Ishikawa (cell line): ENCODE measurements at regions not wholly inside any gene's neighbourhood (a gene's known extent, or its start where the extent isn't known, plus 50 kb on each side); places are given as distances from the start of the nearest gene placed in this dataset.

Source experiments
- CEBPB ChIP-seq: IDR thresholded peaks from 2 replicates; pipeline ENCODE4 v1.6.1; 2012
- CREB1 ChIP-seq: IDR thresholded peaks from 2 replicates; pipeline ENCODE4 v1.6.1; 2012; ENCODE audit warnings: low read depth
- EGR1 ChIP-seq: IDR thresholded peaks from 2 replicates; pipeline ENCODE4 v1.6.1; 2012
- EP300 ChIP-seq: IDR thresholded peaks from 2 replicates; pipeline ENCODE4 v1.6.1; 2012; ENCODE audit warnings: borderline replicate concordance
- FOXM1 ChIP-seq: IDR thresholded peaks from 2 replicates; pipeline ENCODE4 v1.6.1; 2012; ENCODE audit warnings: low read depth, borderline replicate concordance
- NFIC ChIP-seq: IDR thresholded peaks from 2 replicates; pipeline ENCODE4 v1.6.1; 2012
- RAD21 ChIP-seq: IDR thresholded peaks from 2 replicates; pipeline ENCODE4 v1.6.1; 2012; ENCODE audit warnings: low read depth
- TAF1 ChIP-seq: IDR thresholded peaks from 2 replicates; pipeline ENCODE4 v1.6.1; 2012; ENCODE audit warnings: low read depth, mild to moderate bottlenecking
- TCF12 ChIP-seq: IDR thresholded peaks from 2 replicates; pipeline ENCODE4 v1.6.1; 2012; ENCODE audit warnings: low read depth
- TEAD4 ChIP-seq: IDR thresholded peaks from 2 replicates; pipeline ENCODE4 v1.6.1; 2012
- YY1 ChIP-seq: IDR thresholded peaks from 2 replicates; pipeline ENCODE4 v1.6.1; 2012; ENCODE audit warnings: low read depth
- ZBTB7A ChIP-seq: IDR thresholded peaks from 2 replicates; pipeline ENCODE4 v1.6.1; 2012; ENCODE audit warnings: low read depth
- TF ChIP-seq, protein P1 (sequence below): IDR thresholded peaks from 2 replicates; pipeline ENCODE4 v1.6.1; 2012
- TF ChIP-seq, protein P2 (sequence below): IDR thresholded peaks from 2 replicates; pipeline ENCODE4 v1.6.1; 2012
- TF ChIP-seq, protein P3 (sequence below): IDR thresholded peaks from 2 replicates; pipeline ENCODE4 v1.6.1; 2012; ENCODE audit warnings: low read depth, mild to moderate bottlenecking

DNA sequence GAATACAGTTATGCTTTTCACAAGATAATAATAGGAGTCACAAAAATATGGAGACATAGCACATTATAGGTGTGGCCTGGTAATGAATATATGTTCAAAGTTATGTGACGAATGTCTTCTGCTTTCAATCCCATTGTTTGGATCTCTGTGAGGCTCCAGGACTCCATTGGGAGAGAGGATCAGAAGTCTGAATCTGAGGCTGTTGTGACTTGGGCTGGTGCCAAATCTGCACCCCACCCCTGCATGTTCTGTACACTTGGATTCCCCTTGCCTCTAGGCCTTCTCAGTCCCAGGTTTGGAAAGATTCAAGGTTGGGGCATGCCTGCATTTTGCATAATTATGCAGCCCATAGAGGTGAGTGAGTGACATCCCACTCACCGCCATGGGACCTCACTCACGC, 103.1 kb upstream of the MGAT5 start:
- TF ChIP-seq TCF12 (no peak), YY1 (no peak), FOXM1 (no peak), ZBTB7A (no peak), EGR1 (no peak), TEAD4 (no peak), CEBPB (no peak), NFIC (no peak), EP300 (no peak), TAF1 (no peak), CREB1 (no peak)
- TF ChIP-seq, protein P1, sequence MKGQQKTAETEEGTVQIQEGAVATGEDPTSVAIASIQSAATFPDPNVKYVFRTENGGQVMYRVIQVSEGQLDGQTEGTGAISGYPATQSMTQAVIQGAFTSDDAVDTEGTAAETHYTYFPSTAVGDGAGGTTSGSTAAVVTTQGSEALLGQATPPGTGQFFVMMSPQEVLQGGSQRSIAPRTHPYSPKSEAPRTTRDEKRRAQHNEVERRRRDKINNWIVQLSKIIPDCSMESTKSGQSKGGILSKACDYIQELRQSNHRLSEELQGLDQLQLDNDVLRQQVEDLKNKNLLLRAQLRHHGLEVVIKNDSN = no peak

GRCh38 chr2:134152045-134153010, 101.5 kb upstream of the MGAT5 start:
- TF ChIP-seq, protein P2, sequence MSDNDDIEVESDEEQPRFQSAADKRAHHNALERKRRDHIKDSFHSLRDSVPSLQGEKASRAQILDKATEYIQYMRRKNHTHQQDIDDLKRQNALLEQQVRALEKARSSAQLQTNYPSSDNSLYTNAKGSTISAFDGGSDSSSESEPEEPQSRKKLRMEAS = no peak
- TF ChIP-seq NFIC (no peak), FOXM1 (no peak), RAD21 (no peak)
- TF ChIP-seq, protein P1 = no peak

GRCh38 chr2:134153294-134153880, 100.5 kb upstream of the MGAT5 start:
- TF ChIP-seq EP300 (no peak), RAD21 (no peak), TAF1 (no peak), ZBTB7A (no peak), TEAD4 (no peak), TCF12 (no peak), NFIC (no peak), CEBPB (no peak)
- TF ChIP-seq, protein P2 = no peak
- TF ChIP-seq, protein P1 = no peak

DNA sequence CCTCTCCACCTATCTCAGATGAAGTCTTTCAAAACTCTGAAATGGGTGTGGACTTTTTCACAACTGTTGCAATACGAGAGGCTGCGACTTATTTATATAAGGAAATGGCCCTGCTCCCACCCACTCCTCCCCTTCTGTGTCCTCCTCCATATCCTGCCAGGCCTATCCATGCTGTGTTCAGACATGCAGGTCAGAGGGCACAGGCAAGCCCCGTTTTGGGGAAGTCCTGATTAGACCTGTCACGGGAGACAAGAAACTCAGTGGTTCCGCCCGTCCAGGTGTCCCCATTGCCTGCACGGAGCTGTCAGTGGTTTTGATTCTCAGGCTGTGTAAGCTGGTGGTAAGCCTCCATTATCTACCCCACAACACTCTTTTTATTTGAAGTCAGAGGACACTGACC, 99.6 kb upstream of the MGAT5 start:
- TF ChIP-seq RAD21 (no peak), TEAD4 (no peak), TAF1 (no peak), CREB1 (no peak), EGR1 (no peak), FOXM1 (no peak), TCF12 (no peak), NFIC (no peak), ZBTB7A (no peak), EP300 (no peak), CEBPB (no peak), YY1 (no peak)
- TF ChIP-seq, protein P1 = no peak
- TF ChIP-seq, protein P3, sequence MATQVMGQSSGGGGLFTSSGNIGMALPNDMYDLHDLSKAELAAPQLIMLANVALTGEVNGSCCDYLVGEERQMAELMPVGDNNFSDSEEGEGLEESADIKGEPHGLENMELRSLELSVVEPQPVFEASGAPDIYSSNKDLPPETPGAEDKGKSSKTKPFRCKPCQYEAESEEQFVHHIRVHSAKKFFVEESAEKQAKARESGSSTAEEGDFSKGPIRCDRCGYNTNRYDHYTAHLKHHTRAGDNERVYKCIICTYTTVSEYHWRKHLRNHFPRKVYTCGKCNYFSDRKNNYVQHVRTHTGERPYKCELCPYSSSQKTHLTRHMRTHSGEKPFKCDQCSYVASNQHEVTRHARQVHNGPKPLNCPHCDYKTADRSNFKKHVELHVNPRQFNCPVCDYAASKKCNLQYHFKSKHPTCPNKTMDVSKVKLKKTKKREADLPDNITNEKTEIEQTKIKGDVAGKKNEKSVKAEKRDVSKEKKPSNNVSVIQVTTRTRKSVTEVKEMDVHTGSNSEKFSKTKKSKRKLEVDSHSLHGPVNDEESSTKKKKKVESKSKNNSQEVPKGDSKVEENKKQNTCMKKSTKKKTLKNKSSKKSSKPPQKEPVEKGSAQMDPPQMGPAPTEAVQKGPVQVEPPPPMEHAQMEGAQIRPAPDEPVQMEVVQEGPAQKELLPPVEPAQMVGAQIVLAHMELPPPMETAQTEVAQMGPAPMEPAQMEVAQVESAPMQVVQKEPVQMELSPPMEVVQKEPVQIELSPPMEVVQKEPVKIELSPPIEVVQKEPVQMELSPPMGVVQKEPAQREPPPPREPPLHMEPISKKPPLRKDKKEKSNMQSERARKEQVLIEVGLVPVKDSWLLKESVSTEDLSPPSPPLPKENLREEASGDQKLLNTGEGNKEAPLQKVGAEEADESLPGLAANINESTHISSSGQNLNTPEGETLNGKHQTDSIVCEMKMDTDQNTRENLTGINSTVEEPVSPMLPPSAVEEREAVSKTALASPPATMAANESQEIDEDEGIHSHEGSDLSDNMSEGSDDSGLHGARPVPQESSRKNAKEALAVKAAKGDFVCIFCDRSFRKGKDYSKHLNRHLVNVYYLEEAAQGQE = no peak
- TF ChIP-seq, protein P2 = no peak

- TF ChIP-seq RAD21 (no peak), EP300 (no peak), CEBPB (no peak), FOXM1 (no peak)
Observed at GRCh38 chr2:134155134-134155533, 98.7 kb upstream of the MGAT5 start.

DNA sequence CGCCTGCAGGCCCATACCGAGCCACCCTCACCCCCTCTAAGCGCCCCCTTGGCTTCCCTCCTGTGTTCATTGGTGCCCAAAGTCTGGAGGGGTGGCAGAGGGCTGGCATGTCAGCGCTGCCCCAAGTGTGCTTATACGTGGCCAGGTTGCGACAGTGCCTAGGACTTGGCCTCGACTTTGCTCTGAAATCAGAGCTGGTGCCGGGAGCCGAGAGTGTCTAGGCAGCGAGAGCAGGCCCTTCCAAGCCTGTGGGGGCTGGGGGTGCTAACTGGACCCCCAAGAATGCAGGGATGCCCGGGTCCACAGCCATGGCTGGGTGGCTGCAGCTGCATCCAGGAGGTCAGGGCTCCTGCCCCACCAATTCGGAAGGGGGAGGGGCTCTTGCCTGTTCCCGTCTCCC, 95.6 kb upstream of the MGAT5 start:
- TF ChIP-seq EP300 (no peak), CEBPB (no peak), NFIC (no peak), CREB1 (no peak), RAD21 (no peak), EGR1 (no peak), ZBTB7A (no peak), YY1 (no peak), TAF1 (no peak), FOXM1 (no peak), TCF12 (no peak), TEAD4 (no peak)
- TF ChIP-seq, protein P3 = no peak
- TF ChIP-seq, protein P1 = no peak
- TF ChIP-seq, protein P2 = no peak
